Prostate gland (tissue), 2 donors: ENCODE measurements at regions not wholly inside any gene's neighbourhood (a gene's known extent, or its start where the extent isn't known, plus 50 kb on each side); places are given as distances from the start of the nearest gene placed in this dataset.
"Not testable (repeated sequence)": the region's sequence is repeated elsewhere in the genome, so short reads cannot be mapped to it uniquely, and the experiment has no call there.

Experiments
- DNase-seq: peaks from one replicate; pipeline ENCODE4 v3.0.0-alpha.2; 2019; ENCODE audit warnings: low spot score
- H3K27ac ChIP-seq, 2 donors: fragments of 200-600 bp; sonication (generic); 2 replicates each; pipeline ENCODE4 v1.5.1; 2017 to 2019
- H3K27me3 ChIP-seq: fragments of 200-600 bp; sonication (generic); replicated peaks from 2 replicates; pipeline ENCODE4 v1.5.1; 2019; ENCODE audit not compliant: insufficient read depth
- H3K36me3 ChIP-seq, 2 donors: fragments of 200-600 bp; sonication (generic); 1 replicate in 1 of 2; 2 replicates in 1 of 2; pipeline versions ENCODE4 v1.5.1 to v1.8.1; 2017 to 2019
- H3K4me1 ChIP-seq: fragments of 200-600 bp; sonication (generic); replicated peaks from 2 replicates; pipeline ENCODE4 v1.5.1; 2019
- H3K4me3 ChIP-seq, 2 donors: fragments of 200-600 bp; sonication (generic); 2 replicates each; pipeline ENCODE4 v1.5.1; 2017 to 2019
- H3K9me3 ChIP-seq: fragments of 200-600 bp; sonication (generic); 2 replicates; pipeline ENCODE4 v1.5.1; 2017
- CTCF ChIP-seq, 4 experiments: fragments of 200-600 bp in 2 of 4; fragments of 450-650 bp in 2 of 4; sonication (generic) in 2 of 4; IDR thresholded peaks; 1 replicate in 3 of 4; 2 replicates in 1 of 4; pipeline ENCODE4 v1.5.1; 2016 to 2019; ENCODE audit warnings: antibody characterized with exemption in 4 of 4, mild to moderate bottlenecking in 2 of 4, moderate library complexity in 2 of 4
- POLR2A ChIP-seq: fragments of 450-650 bp; IDR thresholded peaks from one replicate; pipeline ENCODE4 v1.6.1; 2016; ENCODE audit warnings: antibody characterized with exemption, mild to moderate bottlenecking
- POLR2AphosphoS5 ChIP-seq: sonication (generic); formaldehyde crosslinking; IDR thresholded peaks from one replicate; pipeline ENCODE4 v1.6.1; 2017; ENCODE audit warnings: antibody characterized with exemption
- whole genome bisulfite sequencing: methylation state at CpG from one replicate; pipeline ENCODE4 v1.1.5; 2018; 5-methylcytosine and 5-hydroxymethylcytosine counted together
- intact Hi-C: fragments of 100-400 bp; cut with DNase I; formaldehyde crosslinking; loops from one replicate; pipeline ENCODE4 v1.14.2; 2022

- no peaks in the 10 kb centered on the region for H3K9me3 ChIP-seq
- intact Hi-C loops, result no loop called here
- DNase-seq, result no peak
- H3K27me3 ChIP-seq, result no peaks in the 10 kb centered on the region
- H3K4me1 ChIP-seq, result no peaks in the 10 kb centered on the region
- H3K27ac ChIP-seq, result no peak overlapping the region
- no peaks in the 10 kb centered on the region for H3K36me3 ChIP-seq
- no peak overlapping the region for H3K4me3 ChIP-seq
- TF ChIP-seq CTCF (IDR thresholded peaks at IDR 0.05), result no peak
- no peak for TF ChIP-seq POLR2AphosphoS5
- TF ChIP-seq POLR2A, result no peak
These were observed 60.9 kb upstream of the CTNNA1 start for GRCh38 chr5:138692370-138692769.

GRCh38 chr5:138686668-138687067 lies 66.6 kb upstream of the CTNNA1 start:
- Histone ChIP-seq H3K27me3 (no peaks in the 10 kb centered on the region), H3K36me3 (no peaks in the 10 kb centered on the region), H3K27ac (no peak overlapping the region), H3K4me1 (no peaks in the 10 kb centered on the region), H3K9me3 (no peaks in the 10 kb centered on the region), H3K4me3 (no peak overlapping the region)
- 81% methylated on average over 4 of the region's 4 CpGs for WGBS
- intact Hi-C loops, result no loop called here
- TF ChIP-seq POLR2A, result no peak
- TF ChIP-seq POLR2AphosphoS5, result no peak
- TF ChIP-seq CTCF (IDR thresholded peaks at IDR 0.05), result no peak
- DNase-seq, result no peak

- no peak overlapping the region for H3K27ac ChIP-seq
- H3K9me3 ChIP-seq, result no peaks in the 10 kb centered on the region
- DNase-seq, result no peak
- H3K4me3 ChIP-seq, result no peak overlapping the region
- intact Hi-C loops, result no loop called here
- no peaks in the 10 kb centered on the region for H3K4me1 ChIP-seq
- H3K27me3 ChIP-seq, result no peaks in the 10 kb centered on the region
- TF ChIP-seq CTCF (IDR thresholded peaks at IDR 0.05), result no peak
- no peak for TF ChIP-seq POLR2AphosphoS5
- TF ChIP-seq POLR2A, result no peak
- 72% methylated on average over 2 of the region's 2 CpGs for WGBS
- H3K36me3 ChIP-seq, result no peaks in the 10 kb centered on the region
These were observed 68.0 kb upstream of the CTNNA1 start for GRCh38 chr5:138685193-138685745.

- H3K27ac ChIP-seq, H3K9me3 ChIP-seq, H3K4me3 ChIP-seq, H3K4me1 ChIP-seq, H3K36me3 ChIP-seq, H3K27me3 ChIP-seq, DNase-seq, intact Hi-C loops: not testable (repeated sequence)
- WGBS, result 89% methylated on average over 3 of the region's 4 CpGs
These were observed 70.8 kb upstream of the CTNNA1 start for GRCh38 chr5:138682462-138682861.

- H3K9me3 ChIP-seq, H3K4me3 ChIP-seq, H3K36me3 ChIP-seq, intact Hi-C loops, H3K27me3 ChIP-seq, DNase-seq, H3K4me1 ChIP-seq, H3K27ac ChIP-seq: not testable (repeated sequence)
- WGBS, result 99% methylated on average over 3 of the region's 3 CpGs
These were observed 74.4 kb upstream of the CTNNA1 start for GRCh38 chr5:138678826-138679225.

GRCh38 chr5:138677782-138678181 lies 75.4 kb upstream of the CTNNA1 start:
- Histone ChIP-seq H3K36me3 (no peaks in the 10 kb centered on the region), H3K4me3 (no peak overlapping the region), H3K9me3 (no peaks in the 10 kb centered on the region), H3K27ac (no peak overlapping the region), H3K27me3 (no peaks in the 10 kb centered on the region), H3K4me1 (no peaks in the 10 kb centered on the region)
- TF ChIP-seq POLR2AphosphoS5 (no peak), CTCF (IDR thresholded peaks at IDR 0.05) (no peak), POLR2A (no peak)
- 74% methylated on average over 3 of the region's 3 CpGs for WGBS
- intact Hi-C loops, result no loop called here
- no peak for DNase-seq
